ENCODE measurements at regions not wholly inside any gene's neighbourhood (a gene's known extent, or its start where the extent isn't known, plus 50 kb on each side); places are given as distances from the start of the nearest gene placed in this dataset.
"Not testable (repeated sequence)": the region's sequence is repeated elsewhere in the genome, so short reads cannot be mapped to it uniquely, and the experiment has no call there.

DNA sequence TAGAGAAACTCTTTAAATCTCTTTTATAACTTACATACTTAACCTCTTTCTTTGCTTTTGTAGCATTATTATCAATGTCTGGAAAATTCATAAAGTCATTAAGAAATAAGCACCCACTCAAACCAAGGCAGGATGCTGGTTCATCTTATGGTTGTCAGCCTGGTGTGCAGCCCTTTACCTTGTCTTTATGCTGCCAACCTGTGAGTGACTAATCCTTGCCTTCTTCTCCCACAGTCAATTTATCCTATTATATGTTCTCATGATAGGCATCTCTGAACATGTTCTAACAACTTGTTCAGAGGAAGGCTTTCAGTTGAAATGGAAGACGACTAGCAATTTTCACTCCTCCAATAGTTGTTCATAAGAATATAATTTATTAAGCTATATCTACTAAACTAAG is 186.9 kb upstream of the CAND1 start:
- no peak for DNase-seq (ENCODE audit: low read depth)

DNA sequence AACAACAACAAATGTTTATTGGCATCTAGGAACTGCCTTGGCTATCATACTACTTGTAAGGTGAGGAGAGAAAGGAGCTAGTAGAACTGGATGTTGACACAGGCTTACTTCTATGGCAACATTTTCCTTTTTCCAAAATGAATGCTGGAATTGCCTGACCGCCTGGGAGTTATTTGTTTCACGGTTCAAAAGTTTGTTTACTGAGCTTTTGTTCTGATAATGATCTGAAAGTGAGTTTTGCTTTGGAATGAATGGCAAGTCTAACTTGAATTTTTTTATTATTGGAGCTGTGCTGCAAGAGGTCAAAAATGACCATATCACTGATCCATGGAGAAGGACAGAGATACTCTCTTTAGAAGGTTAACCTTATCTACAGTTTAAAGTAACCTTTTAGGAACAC is 183.5 kb upstream of the CAND1 start:
- DNase-seq (ENCODE audit: low read depth) = no peak

DNA sequence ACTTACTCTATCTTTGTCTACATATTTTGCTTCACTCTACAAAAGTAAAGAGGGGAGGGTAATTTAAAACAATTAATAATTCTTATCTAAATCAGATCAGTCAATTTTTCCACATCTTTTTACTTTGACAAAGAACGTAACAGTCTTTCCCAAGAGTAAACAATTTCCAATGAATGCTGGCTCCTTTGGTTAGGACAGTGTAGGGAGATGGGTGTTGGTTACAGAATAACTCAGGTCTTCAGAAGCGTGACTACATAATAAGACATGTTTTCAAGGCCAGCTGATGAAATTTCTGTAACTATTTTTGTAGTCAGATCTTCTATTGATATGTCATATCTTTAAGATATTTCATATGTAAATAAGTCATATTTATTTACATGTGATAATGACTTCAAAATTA is 183.0 kb upstream of the CAND1 start:
- DNase-seq (ENCODE audit: low read depth) = no peak

DNA sequence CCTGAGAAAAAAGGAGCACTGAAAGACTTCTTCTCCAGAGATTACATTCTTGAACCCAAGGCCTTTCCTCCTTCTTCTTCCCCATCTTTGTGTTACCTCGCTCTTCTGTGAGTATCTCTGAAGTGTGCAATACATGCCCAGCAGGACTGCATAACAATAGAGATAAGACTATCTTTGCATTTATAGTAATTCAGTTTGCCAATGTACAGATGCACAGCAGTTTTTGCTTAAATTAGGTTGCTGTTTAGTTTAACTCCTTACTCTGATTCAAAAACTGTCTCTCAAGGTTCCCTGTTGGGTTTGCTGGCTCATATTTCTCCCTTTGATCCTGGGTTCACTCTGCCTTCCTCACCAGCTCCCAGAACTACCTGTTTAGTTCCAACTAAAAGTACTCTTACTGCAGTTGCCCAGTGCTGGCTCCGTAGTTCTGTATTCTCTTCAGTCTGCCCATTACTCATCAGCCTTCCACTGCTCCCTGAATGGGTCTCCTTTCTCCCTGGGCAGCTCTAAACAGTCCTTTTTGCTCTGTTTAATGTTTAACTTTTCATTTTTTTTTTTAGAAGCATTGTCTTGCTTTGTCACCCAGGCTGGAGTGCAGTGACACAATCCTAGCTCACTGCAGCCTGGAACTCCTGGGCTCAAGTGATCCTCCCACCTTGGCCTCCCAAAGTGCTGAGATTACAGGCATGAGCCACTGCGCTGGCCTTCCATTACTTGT is 180.6 kb upstream of the CAND1 start:
- DNase-seq (ENCODE audit: low read depth) = no peak

DNA sequence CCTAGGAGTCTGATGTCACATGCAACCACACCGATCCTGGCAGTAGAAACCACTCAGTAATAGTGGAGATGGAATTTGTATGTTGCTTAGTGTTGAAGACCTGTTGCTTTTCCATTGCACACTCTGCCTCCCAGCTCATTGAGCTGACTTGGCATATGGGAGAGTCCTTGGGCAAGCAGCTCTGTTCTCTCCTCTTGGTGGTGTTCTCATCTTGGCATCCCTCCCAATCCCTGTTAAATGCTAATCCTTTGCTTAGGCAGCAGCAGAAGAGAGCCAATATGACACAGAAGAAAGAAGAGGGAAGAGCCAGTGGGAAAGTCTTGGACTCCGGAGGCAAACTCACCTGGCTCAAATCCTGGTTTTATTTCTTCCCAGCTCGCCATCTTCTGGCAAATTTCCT is 178.0 kb upstream of the CAND1 start:
- no peak for DNase-seq (ENCODE audit: low read depth)

DNA sequence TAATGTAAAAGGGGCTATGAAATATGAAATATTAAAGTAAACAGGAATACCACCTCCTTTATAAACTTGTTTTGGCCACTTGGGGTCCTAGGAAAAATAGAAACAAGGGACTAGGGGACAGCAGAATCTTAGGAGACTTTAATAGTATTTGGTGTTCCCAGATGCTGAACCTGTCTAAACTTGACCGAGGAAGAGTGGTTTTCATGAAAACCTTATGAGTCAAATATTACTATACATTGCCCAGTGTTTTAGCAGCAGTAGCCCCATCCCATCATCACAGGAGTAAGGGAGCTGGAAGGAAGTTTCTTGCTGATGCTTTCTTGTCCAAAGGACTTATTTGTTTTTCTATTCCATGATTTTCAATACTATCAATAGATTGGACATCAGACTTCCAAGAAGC is 177.5 kb upstream of the CAND1 start:
- no peak for DNase-seq (ENCODE audit: low read depth)

DNA sequence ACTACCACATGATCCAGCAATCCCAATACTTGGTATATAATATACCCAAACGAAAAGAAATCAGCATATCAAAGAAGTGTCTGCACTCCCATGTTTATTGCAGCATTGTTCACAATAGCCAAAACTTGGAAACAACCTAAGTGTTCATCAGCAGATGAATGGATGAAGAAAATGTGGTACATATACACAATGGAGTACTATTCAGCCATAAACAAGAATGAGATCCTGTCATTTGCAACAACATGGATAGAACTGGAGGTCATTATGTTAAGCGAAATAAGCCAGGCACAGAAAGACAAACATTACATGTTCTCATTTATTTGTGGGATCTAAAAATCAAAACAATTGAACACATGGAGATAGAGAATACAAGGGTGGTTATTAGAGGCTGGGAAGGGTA is 176.2 kb upstream of the CAND1 start:
- DNase-seq (ENCODE audit: low read depth) = not testable (repeated sequence)

DNA sequence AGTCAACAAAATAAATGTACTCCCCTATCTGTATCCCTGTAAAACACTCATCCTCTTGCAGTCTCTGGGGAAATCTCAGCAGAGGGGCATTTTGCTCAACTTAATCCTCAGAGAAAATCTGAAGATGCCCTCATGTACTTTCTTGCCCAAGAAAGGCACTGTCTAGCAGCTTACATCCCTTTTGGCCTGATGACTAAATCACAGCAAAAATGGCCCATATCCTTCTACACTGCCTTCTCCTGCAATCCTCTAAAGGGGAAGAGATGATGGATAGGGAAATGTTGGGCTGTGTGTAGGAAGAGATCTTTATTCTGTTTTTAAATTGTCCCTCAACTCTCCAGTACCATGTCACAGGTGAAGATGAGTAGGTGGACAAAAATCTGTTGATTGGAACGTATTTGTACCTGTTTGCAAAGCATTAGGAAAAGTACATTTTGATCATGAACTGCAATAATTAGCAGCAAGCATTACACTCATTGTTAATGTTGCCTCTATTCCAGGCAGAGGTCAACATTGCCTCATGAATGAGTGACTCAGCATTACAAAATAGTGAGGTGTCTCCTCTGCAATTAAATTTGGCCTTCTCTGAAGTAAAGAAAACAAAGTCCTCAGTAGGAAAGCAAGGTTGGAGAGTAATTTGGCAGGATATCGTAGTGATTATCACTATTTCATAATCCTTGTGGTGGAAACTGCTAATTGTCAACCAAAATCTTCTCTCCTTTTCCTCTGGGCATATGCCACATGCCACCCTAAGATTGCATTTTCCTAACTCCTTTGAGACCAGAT is 172.4 kb upstream of the CAND1 start:
- no peak for DNase-seq (ENCODE audit: low read depth)

DNA sequence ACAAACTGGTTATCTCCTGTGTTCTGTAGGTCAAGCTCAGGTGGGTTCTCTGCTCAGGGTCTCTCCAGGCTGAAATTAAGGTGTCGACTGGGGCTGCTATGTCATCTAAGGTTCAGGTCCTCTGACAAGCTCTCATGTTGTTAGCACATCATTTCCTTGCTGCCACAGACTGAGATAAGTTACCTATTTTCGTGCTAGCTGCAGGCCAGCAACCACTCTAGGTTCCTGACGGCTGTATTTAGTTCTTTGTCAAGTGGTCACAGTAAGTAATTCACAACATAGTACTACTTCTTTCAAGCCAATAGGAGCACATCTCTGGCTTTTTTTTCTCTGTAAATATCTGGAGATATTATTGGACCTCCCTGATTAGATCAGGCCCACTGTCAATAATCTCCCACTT is 169.3 kb upstream of the CAND1 start:
- no peak for DNase-seq (ENCODE audit: low read depth)

DNA sequence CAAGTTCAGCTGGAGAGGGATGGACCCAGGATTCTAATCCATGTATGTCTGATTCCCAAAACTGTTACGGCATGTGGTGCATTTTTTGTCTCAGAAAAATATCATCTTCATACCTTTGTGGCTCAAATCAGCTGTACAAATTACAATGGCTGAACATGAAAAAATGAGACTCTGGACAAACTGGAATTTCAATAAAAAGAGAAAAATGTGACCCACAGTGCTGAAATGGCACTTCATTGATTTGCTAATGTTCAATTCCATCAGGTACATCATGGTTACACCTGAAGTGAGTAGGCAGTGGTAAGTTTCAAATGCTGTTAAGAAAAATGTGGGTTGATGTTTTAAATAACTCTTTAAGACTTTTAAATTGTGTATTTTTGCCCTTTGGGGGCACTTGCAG is 165.6 kb upstream of the CAND1 start:
- no peak for DNase-seq (ENCODE audit: low read depth)

DNA sequence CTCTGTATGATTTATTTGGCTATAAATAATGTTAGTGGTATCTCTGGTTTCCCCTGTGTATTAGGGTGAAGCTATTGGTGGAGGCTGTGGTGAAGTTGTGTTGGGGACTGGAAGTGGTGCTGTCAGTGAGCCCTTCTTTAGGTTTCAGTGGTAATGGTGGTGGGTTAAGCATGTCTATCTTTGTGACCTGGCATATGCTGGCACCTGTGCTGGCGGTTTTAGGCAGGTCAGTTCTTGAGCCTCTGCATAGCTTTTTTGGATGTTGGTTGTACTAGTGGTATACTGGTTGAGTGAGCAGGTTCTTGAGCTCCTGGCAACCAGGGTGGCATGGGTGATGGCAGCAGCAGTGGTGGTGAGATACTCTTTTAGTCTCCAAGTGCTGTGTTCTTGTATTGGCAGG is 161.9 kb upstream of the CAND1 start:
- no peak for DNase-seq (ENCODE audit: low read depth)

DNA sequence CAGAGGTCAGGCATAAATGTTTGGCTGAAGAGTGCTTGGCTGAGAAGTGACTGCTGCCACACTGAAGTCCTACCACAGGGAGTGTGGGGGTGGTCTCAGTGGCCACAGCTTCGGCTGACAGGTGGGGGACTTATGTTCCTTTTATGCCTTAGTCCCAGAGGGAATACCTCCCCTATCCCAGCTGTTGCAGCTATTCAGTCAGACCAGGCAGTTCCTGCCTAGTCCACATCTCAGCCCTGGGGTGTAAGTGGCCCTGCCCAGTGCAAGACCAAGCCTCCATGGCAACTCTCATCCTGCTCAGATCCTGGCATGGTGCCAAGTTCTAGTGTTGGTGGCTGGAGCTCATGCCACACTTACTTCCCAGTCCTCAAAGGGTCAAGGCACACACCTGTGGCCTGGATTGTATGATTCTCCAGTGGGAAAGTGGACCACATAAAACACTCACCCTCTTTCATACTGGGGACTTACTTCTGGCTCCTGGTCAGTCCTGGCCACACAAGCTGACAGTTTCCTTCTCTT is 161.3 kb upstream of the CAND1 start:
- DNase-seq (ENCODE audit: low read depth) = no peak

DNA sequence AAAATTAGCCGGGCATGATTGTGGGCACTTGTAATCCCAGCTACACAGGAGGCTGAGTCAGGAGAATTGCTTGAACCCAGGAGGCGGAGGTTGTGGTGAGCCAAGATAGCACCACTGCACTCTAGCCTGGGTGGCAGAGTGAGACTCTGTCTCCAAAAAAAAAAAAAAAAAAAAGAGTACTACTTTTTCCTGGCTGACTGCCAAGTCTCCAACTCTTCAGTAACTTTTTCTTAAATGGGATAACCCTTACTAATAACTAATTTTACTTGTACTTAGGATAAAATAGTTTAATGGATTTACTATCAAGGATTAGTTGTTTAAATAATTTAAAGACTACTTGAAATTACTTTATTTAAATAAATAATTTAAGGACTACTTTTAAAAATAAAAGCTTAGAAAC is 158.8 kb upstream of the CAND1 start:
- DNase-seq (ENCODE audit: low read depth) = not testable (repeated sequence)

DNA sequence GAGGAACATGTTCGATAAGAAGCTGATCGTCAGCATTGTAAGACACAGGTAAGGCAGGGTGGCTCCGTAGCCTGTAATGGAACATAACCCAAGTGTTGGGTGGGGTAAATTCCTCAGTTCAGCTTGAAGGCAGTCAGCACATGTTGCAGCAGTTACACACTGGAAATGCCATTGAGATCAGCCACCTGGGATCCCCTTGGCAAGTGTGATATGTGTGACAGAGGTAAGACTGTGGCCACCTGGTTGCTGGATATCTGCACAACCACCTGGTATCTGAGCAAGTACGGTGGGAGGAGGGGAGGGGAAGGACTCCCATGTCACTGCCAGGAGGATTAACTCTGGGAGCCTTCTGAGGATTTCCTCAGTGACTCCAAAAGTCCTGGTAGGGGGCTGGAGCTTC is 158.0 kb upstream of the CAND1 start:
- no peak for DNase-seq (ENCODE audit: low read depth)

DNA sequence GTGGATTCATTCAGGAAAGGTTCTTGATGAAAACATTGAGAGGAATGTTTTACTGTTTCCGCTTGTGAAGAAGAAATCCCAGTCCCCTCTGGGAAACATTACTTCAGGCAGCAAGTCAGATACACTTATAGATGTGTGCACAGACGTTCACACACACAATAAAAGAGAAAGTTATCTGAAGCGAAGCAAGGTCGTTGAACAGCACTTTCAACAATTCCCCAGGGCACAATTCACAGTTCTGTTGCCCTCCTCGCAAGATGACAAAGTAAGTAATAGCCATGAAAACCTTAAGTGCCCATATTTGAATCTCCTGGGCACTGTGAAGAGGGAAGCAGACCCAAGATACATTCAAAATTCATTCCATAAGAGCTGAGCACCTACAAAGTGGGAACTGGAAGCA is 156.6 kb upstream of the CAND1 start:
- no peak for DNase-seq (ENCODE audit: low read depth)

DNA sequence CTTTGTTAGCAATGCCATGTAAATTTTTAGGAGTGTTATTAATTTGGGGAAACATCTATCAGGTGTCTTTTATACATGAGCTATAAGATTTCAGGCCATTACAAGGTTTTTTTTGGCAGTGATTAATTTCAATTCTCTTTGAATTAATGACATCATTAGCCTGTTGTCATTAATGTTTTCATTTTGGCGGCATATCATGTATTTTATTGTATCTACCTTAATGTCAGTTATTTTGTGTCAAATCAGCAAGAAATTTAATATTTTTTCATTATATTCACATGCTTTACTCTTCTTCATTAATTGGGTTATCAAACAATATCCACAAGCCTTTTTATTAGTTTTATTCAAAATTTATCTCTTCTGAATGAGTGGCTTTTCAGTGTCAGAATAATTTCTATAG is 153.0 kb upstream of the CAND1 start:
- DNase-seq (ENCODE audit: low read depth) = no peak

DNA sequence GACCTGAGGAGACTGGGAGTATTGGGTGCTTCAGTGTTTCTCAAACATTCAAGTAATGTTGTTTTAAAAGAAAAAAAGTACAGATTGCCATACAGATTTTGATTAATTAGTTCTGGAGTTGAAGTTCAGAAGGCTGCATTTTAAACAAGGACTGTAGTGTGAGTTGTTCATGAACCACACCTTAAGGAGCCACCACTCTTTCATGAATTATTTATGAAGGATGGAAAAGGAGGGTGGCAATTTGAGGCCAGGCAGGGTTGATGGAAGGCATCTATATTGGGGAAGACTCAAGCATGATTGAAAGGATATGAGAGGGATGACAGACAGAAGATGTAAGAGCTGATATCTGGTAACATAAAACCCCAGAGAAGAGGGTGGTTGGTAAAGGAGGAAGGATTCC is 146.6 kb upstream of the CAND1 start:
- no peak for DNase-seq (ENCODE audit: low read depth)

DNA sequence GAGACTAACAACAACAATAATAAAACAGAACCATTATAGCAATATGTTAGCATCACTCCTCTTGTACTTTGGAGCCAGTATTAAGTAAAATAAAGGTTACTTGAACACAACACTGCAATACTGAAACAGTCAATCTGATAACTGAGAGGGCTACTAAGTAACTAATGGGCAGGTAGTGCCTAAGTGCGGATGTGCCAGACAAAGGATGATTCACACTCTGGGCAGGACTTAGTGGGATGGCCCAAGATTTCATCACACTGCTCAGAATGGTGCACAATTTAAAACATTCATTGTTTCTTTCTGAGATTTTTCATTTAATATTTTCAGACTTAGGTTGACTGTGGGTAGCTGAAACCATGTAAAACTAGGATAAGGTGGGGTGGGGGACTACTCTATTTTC is 131.9 kb upstream of the CAND1 start:
- DNase-seq (ENCODE audit: low read depth) = no peak

DNA sequence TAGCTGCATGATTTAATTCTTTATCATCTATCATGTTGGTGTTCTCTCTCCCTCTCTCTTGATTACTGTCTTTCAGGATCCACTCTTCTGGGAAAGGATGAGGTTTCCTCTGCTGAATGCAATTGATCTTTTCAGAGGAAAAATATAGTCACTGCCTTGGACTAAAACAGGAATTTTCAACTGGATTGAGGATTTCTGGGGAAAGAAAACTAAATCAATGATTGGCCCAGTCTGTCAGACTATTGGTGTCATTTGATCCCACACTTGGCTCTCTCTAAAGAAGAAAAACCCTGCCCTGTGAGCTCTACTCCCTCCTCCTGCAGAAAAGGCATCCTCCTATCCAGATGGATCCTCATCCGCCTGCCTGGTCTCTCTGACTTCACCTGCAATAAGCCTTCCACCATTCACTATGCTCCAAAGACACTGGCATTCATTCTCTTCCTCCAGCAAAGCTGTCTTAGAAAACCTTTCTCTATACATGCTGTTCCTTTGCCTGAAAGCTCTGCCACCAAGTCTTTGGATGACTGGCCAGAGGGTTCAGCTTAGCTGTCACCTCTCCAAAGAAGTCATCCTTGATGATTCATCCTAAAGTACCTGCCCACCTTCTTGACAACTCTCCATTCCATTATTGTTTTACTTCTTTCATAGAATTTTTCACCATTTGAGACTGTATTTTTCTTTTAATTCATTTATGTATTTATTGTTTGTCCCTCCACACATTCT is 127.7 kb upstream of the CAND1 start:
- no peak for DNase-seq (ENCODE audit: low read depth)

DNA sequence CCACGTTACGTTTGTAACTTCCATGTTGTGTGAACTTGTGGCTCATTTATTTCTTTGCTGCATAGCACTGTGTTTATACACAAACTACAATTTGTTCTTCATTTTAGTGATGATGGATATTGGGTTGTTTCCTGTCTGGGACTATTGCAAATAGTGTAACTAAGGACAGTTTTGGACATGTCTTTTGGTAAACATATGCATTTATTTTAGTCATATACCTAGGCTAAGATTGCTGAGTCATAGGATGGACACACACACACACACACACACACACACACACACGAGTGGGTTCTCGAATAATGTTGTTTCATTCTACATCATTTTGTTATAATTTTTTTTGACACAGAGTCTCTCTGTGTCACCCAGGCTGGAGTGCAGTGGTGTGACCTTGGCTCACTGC is 123.5 kb upstream of the CAND1 start:
- no peak for DNase-seq (ENCODE audit: low read depth)

DNA sequence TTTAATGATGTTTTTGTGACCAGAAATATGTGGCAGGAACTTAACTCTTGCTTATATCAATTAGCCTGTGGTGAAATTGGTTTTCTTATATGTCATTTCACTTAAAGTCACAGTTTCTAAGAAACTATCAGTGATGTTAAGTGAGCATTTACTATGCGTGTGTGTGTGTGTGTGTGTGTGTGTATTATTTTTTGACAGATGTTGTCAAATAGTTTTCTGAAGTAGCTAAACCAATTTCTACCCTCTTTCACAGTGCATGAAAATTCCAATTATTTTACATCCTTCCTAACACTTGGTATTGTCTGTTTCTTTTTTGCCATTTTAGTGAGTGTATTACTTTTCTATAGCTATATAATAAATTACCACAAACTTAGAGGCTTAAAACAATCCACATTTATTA is 122.1 kb upstream of the CAND1 start:
- no peak for DNase-seq (ENCODE audit: low read depth)

DNA sequence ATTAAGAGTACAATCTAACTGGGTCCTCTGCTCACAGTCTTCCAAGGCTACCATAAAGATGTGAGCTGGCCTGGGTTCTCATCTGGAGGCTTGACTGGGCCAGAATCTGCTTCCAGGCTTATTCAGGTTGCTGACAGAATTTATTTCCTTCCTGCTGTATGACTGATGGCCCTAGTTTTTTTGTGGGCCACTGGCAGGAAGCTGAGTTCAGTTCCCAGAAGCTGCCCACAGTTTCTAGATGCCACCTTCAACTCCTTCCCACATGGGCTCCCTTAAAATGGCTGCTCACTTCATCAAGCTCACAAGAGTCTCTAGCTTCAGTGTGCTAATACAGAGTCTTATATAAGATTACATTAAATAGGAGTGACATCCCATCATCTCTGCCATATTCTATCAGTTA is 121.7 kb upstream of the CAND1 start:
- no peak for DNase-seq (ENCODE audit: low read depth)

DNA sequence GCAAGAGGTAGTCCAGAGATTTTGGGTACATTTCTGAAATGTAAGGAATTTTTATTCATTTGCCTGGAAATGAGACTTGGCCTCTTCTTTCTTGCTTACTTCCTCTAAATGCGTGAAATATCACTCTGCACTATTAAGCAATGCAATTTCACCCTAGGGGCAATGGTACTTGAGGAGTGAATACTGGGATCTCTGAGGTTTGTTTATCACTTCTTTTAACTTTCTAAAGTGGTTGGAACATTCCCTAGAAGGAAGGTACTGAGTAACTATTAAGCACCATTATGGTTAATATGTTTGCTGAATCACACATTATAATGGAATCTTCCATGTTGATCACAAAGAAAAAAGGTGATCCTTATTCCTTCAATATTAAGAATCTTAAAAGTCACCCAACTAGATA is 120.9 kb upstream of the CAND1 start:
- DNase-seq (ENCODE audit: low read depth) = no peak

Data from stimulated activated CD8-positive, alpha-beta memory T cell treated with anti-CD3 and anti-CD28 coated beads, Interleukin-12 subunit alpha, Interleukin-12 subunit beta, amount 100 ng/mL, for 1 hour (primary cell).